ENCODE measurements at regions not wholly inside any gene's neighbourhood (a gene's known extent, or its start where the extent isn't known, plus 50 kb on each side); places are given as distances from the start of the nearest gene placed in this dataset.

DNA sequence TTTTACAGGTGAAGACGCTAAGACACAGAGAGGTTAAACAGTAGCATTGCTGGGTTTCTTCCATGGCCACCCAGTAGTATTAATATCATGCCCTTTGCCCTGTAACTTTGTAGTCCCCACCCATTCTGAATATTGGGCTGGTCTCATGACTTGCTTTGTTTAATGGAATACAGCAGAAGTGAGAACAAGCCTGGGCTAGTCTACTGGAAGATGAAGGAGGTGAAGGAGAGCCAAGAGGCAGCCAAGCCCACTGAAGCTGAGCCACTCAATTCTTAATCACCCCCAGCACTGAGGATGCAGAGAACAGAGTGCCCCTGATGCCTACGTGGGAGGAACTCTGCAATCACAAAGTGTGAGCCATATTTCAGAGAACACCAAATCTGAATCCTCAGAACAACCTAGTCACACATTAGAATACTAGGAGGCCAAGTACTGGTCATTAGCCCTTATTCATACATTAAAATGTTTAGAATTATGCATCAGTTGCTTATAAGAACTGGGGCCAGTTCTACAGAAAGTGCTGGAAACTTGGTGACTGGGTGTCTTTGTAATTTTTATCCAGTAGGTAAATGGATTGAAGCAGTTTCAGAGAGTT is 202.5 kb upstream of the ADRA1D start:
- TF ChIP-seq, protein P1, sequence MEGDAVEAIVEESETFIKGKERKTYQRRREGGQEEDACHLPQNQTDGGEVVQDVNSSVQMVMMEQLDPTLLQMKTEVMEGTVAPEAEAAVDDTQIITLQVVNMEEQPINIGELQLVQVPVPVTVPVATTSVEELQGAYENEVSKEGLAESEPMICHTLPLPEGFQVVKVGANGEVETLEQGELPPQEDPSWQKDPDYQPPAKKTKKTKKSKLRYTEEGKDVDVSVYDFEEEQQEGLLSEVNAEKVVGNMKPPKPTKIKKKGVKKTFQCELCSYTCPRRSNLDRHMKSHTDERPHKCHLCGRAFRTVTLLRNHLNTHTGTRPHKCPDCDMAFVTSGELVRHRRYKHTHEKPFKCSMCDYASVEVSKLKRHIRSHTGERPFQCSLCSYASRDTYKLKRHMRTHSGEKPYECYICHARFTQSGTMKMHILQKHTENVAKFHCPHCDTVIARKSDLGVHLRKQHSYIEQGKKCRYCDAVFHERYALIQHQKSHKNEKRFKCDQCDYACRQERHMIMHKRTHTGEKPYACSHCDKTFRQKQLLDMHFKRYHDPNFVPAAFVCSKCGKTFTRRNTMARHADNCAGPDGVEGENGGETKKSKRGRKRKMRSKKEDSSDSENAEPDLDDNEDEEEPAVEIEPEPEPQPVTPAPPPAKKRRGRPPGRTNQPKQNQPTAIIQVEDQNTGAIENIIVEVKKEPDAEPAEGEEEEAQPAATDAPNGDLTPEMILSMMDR (conservative IDR thresholded peaks at IDR 0.05), result no peak
- Histone ChIP-seq H4K91ac (ENCODE audit: insufficient read length, low read depth, low read length) (no peak overlapping the region), H3K27me3 (ENCODE audit: insufficient read depth, low read length) (no peaks in the 10 kb centered on the region), H2AK5ac (ENCODE audit: insufficient read length, low read length) (no peak overlapping the region), H3K23me2 (ENCODE audit: insufficient read length, low read depth, low read length, poor library complexity, severe bottlenecking) (no peaks in the 10 kb centered on the region), H3T11ph (ENCODE audit: low read length) (no peak overlapping the region), H3K9me3 (ENCODE audit: control insufficient read depth, low read depth, low read length) (no peaks in the 10 kb centered on the region), H3K79me2 (ENCODE audit: insufficient read depth, low read length) (no peaks in the 10 kb centered on the region), H4K20me1 (ENCODE audit: control insufficient read depth, insufficient read depth, insufficient read length) (no peaks in the 10 kb centered on the region), H2AFZ (ENCODE audit: low read length) (no peak overlapping the region), H2BK5ac (ENCODE audit: insufficient read length, low read length) (no peak overlapping the region), H3K4me2 (ENCODE audit: insufficient read depth, insufficient read length, low read length) (no peak overlapping the region), H4K8ac (replicated peaks; ENCODE audit: insufficient read length, low read depth, low read length) (no peak overlapping the region), H3K18ac (ENCODE audit: insufficient read length, low read depth, low read length) (no peak overlapping the region), H3K79me1 (ENCODE audit: insufficient read depth, low read depth, low read length, poor library complexity, severe bottlenecking) (no peaks in the 10 kb centered on the region), H3K4me1 (ENCODE audit: insufficient read depth, low read length) (peaks cover 5% of the 10 kb centered on the region; the same call in 1 of the 2 replicates), H2BK20ac (ENCODE audit: low read depth, low read length, poor library complexity, severe bottlenecking) (no peak overlapping the region), H3K23ac (ENCODE audit: insufficient read length, low read depth, low read length) (no peak overlapping the region), H2BK15ac (ENCODE audit: low read depth, low read length) (no peak overlapping the region), H3K9ac (ENCODE audit: extremely low read depth, insufficient read length, low read length) (no peak overlapping the region), H3K4ac (ENCODE audit: low read depth, low read length) (no peak overlapping the region), H3K56ac (ENCODE audit: insufficient read length, low read depth, low read length) (no peak overlapping the region), H3K14ac (ENCODE audit: insufficient read depth, low read length) (no peak overlapping the region), H4K5ac (ENCODE audit: insufficient read length, low read depth, low read length) (no peak overlapping the region), H2BK12ac (ENCODE audit: insufficient read length, low read depth, low read length) (no peak overlapping the region), H3K27ac (ENCODE audit: insufficient read length, low read depth, low read length) (no peak overlapping the region), H2BK120ac (ENCODE audit: low read depth, low read length, poor library complexity, severe bottlenecking) (no peak overlapping the region)
- no CpG with 5 or more reads among the region's 2 CpGs for WGBS (ENCODE audit: extremely low coverage, insufficient read length, low lambda C conversion rate)
- peaks cover 6 to 14% of the 10 kb centered on the region in 2 experiments; a peak in 3 of 4 replicates for H3K4me1 Mint-ChIP-seq
- H3K36me3 Mint-ChIP-seq (ENCODE audit: insufficient read depth in 1 of 3, low read depth in 3 of 3), result peaks cover 0 to 14% (median 2%) of the 10 kb centered on the region in 3 experiments; a peak in 3 of 7 replicates
- no peaks in the 10 kb centered on the region for H3K27me3 Mint-ChIP-seq (ENCODE audit: low read depth)
- peaks cover 5 to 12% of the 10 kb centered on the region in 2 experiments; a peak in 4 of 5 replicates for H3K9me3 Mint-ChIP-seq
- H3K27ac Mint-ChIP-seq, result no peak overlapping the region
- H3K4me3 Mint-ChIP-seq, result no peak overlapping the region
- DNase-seq, result no peak

All from H9 (cell line).